Uterus (tissue), 3 donors: ENCODE measurements at regions not wholly inside any gene's neighbourhood (a gene's known extent, or its start where the extent isn't known, plus 50 kb on each side); places are given as distances from the start of the nearest gene placed in this dataset.

Experiments used
- DNase-seq, 2 donors: peaks; one replicate each; pipeline ENCODE4 v3.0.0-alpha.2; 2019 to 2020
- H3K27ac ChIP-seq, 2 donors: fragments of 200-600 bp; sonication (generic); 1 replicate in 1 of 2; 2 replicates in 1 of 2; pipeline ENCODE4 v1.5.1; 2016 to 2018
- H3K27me3 ChIP-seq, 2 donors: fragments of 200-600 bp; sonication (generic); one replicate each; pipeline ENCODE4 v1.5.1; 2018 to 2019; ENCODE audit warnings: control low read depth in 1 of 2
- H3K36me3 ChIP-seq, 2 donors: fragments of 200-600 bp; sonication (generic); one replicate each; pipeline ENCODE4 v1.5.1; 2019; ENCODE audit warnings: control low read depth in 1 of 2
- H3K4me1 ChIP-seq, 2 donors: fragments of 200-600 bp; sonication (generic); one replicate each; pipeline ENCODE4 v1.5.1; 2018 to 2019; ENCODE audit warnings: control low read depth in 1 of 2
- H3K4me3 ChIP-seq, 2 donors: fragments of 200-600 bp; sonication (generic); 1 replicate in 1 of 2; 2 replicates in 1 of 2; pipeline ENCODE4 v1.5.1; 2018 to 2019; ENCODE audit warnings: mild to moderate bottlenecking in 1 of 2
- H3K9me3 ChIP-seq, 2 donors: fragments of 200-600 bp; sonication (generic); one replicate each; pipeline ENCODE4 v1.5.1; 2019; ENCODE audit warnings: control low read depth in 1 of 2
- CTCF ChIP-seq, 4 experiments: fragments of 200-600 bp in 2 of 4; fragments of 450-650 bp in 2 of 4; sonication (generic) in 2 of 4; IDR thresholded peaks; one replicate each; pipeline ENCODE4 v1.5.1; 2016 to 2019; ENCODE audit warnings: antibody characterized with exemption in 4 of 4, mild to moderate bottlenecking in 2 of 4, moderate library complexity in 1 of 4
- POLR2A ChIP-seq, 2 donors: fragments of 450-650 bp; IDR thresholded peaks; one replicate each; pipeline ENCODE4 v1.6.1; 2016; ENCODE audit warnings: antibody characterized with exemption in 2 of 2, mild to moderate bottlenecking in 1 of 2, moderate library complexity in 1 of 2
- intact Hi-C: fragments of 100-400 bp; cut with DNase I; formaldehyde crosslinking; loops from one replicate; pipeline ENCODE4 v1.15.1; 2023; ENCODE audit warnings: low total_unique reads
- donor health status: DM: yes; HTN: yes; CAD: no.

GRCh38 chr3:25854214-25854613 lies 64.3 kb downstream of the OXSM start:
- H3K27ac ChIP-seq, result no peak overlapping the region
- no peak for TF ChIP-seq CTCF (IDR thresholded peaks at IDR 0.05)
- no peak for TF ChIP-seq POLR2A (IDR thresholded peaks at IDR 0.05)
- H3K4me1 ChIP-seq, result no peaks in the 10 kb centered on the region
- intact Hi-C loops, result no loop called here
- no peak overlapping the region for H3K4me3 ChIP-seq
- no peaks in the 10 kb centered on the region for H3K36me3 ChIP-seq
- H3K27me3 ChIP-seq, result no peaks in the 10 kb centered on the region
- H3K9me3 ChIP-seq, result no peaks in the 10 kb centered on the region
- DNase-seq, result no peak

- Histone ChIP-seq H3K4me3 (no peak overlapping the region), H3K27me3 (no peaks in the 10 kb centered on the region), H3K9me3 (no peaks in the 10 kb centered on the region), H3K36me3 (no peaks in the 10 kb centered on the region), H3K27ac (no peak overlapping the region), H3K4me1 (no peaks in the 10 kb centered on the region)
- no peak for TF ChIP-seq CTCF (IDR thresholded peaks at IDR 0.05)
- TF ChIP-seq POLR2A (IDR thresholded peaks at IDR 0.05), result no peak
- no peak for DNase-seq
- intact Hi-C loops, result no loop called here
Observed at GRCh38 chr3:25854635-25855034, 64.7 kb downstream of the OXSM start.

GRCh38 chr3:25855266-25855784 lies 65.4 kb downstream of the OXSM start:
- Histone ChIP-seq H3K4me1 (no peaks in the 10 kb centered on the region), H3K27me3 (no peaks in the 10 kb centered on the region), H3K36me3 (no peaks in the 10 kb centered on the region), H3K9me3 (no peaks in the 10 kb centered on the region), H3K27ac (no peak overlapping the region), H3K4me3 (no peak overlapping the region)
- intact Hi-C loops, result no loop called here
- no peak for TF ChIP-seq CTCF (IDR thresholded peaks at IDR 0.05)
- TF ChIP-seq POLR2A (IDR thresholded peaks at IDR 0.05), result no peak
- DNase-seq, result no peak

- Histone ChIP-seq H3K4me3 (no peak overlapping the region), H3K27me3 (no peaks in the 10 kb centered on the region), H3K27ac (no peak overlapping the region), H3K4me1 (no peaks in the 10 kb centered on the region), H3K9me3 (no peaks in the 10 kb centered on the region), H3K36me3 (no peaks in the 10 kb centered on the region)
- no peak for DNase-seq
- no peak for TF ChIP-seq POLR2A (IDR thresholded peaks at IDR 0.05)
- peak; percentile 8 to 40 (median 29) for TF ChIP-seq CTCF (IDR thresholded peaks at IDR 0.05)
- intact Hi-C loops, result no loop called here
Observed at GRCh38 chr3:25856902-25857518, 67.1 kb downstream of the OXSM start.

GRCh38 chr3:25861566-25861965 lies 71.7 kb downstream of the OXSM start:
- Histone ChIP-seq H3K27me3 (no peaks in the 10 kb centered on the region), H3K36me3 (no peaks in the 10 kb centered on the region), H3K27ac (no peak overlapping the region), H3K9me3 (no peaks in the 10 kb centered on the region), H3K4me1 (no peaks in the 10 kb centered on the region), H3K4me3 (no peak overlapping the region)
- intact Hi-C loops, result no loop called here
- no peak for DNase-seq
- no peak for TF ChIP-seq POLR2A (IDR thresholded peaks at IDR 0.05)
- TF ChIP-seq CTCF (IDR thresholded peaks at IDR 0.05), result no peak
